ENCODE measurements at regions not wholly inside any gene's neighbourhood (a gene's known extent, or its start where the extent isn't known, plus 50 kb on each side); places are given as distances from the start of the nearest gene placed in this dataset.

GRCh38 chr2:19505199-19506136 lies 147.0 kb upstream of the OSR1 start (continued):
- TF ChIP-seq, protein P1, sequence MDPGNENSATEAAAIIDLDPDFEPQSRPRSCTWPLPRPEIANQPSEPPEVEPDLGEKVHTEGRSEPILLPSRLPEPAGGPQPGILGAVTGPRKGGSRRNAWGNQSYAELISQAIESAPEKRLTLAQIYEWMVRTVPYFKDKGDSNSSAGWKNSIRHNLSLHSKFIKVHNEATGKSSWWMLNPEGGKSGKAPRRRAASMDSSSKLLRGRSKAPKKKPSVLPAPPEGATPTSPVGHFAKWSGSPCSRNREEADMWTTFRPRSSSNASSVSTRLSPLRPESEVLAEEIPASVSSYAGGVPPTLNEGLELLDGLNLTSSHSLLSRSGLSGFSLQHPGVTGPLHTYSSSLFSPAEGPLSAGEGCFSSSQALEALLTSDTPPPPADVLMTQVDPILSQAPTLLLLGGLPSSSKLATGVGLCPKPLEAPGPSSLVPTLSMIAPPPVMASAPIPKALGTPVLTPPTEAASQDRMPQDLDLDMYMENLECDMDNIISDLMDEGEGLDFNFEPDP (CRISPR knock-in tag; conservative IDR thresholded peaks at IDR 0.05) = no peak
- TF ChIP-seq MTF1 (CRISPR knock-in tag; IDR thresholded peaks at IDR 0.05) (no peak), SMAD3 (CRISPR knock-in tag; IDR thresholded peaks at IDR 0.05) (peak; percentile 59; the same call in 1 of the 2 replicates), ZNF800 (CRISPR knock-in tag; IDR thresholded peaks at IDR 0.05) (0 out of 2 replicates have a peak, but pooled peaks have one; percentile 41), MIER2 (CRISPR knock-in tag; IDR thresholded peaks at IDR 0.05) (0 out of 2 replicates have a peak, but pooled peaks have one; percentile 36), HOXA5 (CRISPR knock-in tag; IDR thresholded peaks at IDR 0.05) (0 out of 2 replicates have a peak, but pooled peaks have one; percentile 86), MEIS1 (CRISPR knock-in tag; IDR thresholded peaks at IDR 0.05; ENCODE audit: borderline replicate concordance) (no peak), ZNF530 (CRISPR knock-in tag; IDR thresholded peaks at IDR 0.05; ENCODE audit: low read depth) (no peak), HMG20A (CRISPR knock-in tag; IDR thresholded peaks at IDR 0.05; ENCODE audit: borderline replicate concordance) (peak; percentile 95), ELK4 (CRISPR knock-in tag; IDR thresholded peaks at IDR 0.05; ENCODE audit: borderline replicate concordance) (no peak), LCORL (IDR thresholded peaks at IDR 0.05) (peak; percentile 83; the same call in 1 of the 2 replicates), LCORL (CRISPR knock-in tag; IDR thresholded peaks at IDR 0.05) (peak; percentile 48; the same call in 1 of the 2 replicates), REL (CRISPR knock-in tag; conservative IDR thresholded peaks at IDR 0.05) (no peak), ZMYM2 (CRISPR knock-in tag; IDR thresholded peaks at IDR 0.05) (peak; percentile 66; the same call in 1 of the 2 replicates), NR2C2 (CRISPR knock-in tag; IDR thresholded peaks at IDR 0.05; ENCODE audit: borderline replicate concordance) (peak; percentile 58), NFIC (IDR thresholded peaks at IDR 0.05; ENCODE audit: low read length) (peak; percentile 97), STAT6 (CRISPR knock-in tag; IDR thresholded peaks at IDR 0.05; ENCODE audit: borderline replicate concordance) (peak; percentile 87; the same call in 1 of the 2 replicates), MATR3 (CRISPR knock-in tag; IDR thresholded peaks at IDR 0.05) (no peak)
- TF ChIP-seq, protein P2, sequence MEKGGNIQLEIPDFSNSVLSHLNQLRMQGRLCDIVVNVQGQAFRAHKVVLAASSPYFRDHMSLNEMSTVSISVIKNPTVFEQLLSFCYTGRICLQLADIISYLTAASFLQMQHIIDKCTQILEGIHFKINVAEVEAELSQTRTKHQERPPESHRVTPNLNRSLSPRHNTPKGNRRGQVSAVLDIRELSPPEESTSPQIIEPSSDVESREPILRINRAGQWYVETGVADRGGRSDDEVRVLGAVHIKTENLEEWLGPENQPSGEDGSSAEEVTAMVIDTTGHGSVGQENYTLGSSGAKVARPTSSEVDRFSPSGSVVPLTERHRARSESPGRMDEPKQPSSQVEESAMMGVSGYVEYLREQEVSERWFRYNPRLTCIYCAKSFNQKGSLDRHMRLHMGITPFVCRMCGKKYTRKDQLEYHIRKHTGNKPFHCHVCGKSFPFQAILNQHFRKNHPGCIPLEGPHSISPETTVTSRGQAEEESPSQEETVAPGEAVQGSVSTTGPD (CRISPR knock-in tag; IDR thresholded peaks at IDR 0.05) = peak; percentile 87; the same call in 1 of the 2 replicates

Measured in HepG2 (cell line).